ENCODE measurements at regions not wholly inside any gene's neighbourhood (a gene's known extent, or its start where the extent isn't known, plus 50 kb on each side); places are given as distances from the start of the nearest gene placed in this dataset.

- TF ChIP-seq CTCF (IDR thresholded peaks at IDR 0.05; ENCODE audit: poor library complexity, severe bottlenecking) (no peak), POLR2AphosphoS5 (IDR thresholded peaks at IDR 0.05) (no peak), SMC3 (conservative IDR thresholded peaks at IDR 0.05; ENCODE audit: poor library complexity) (no peak), REST (IDR thresholded peaks at IDR 0.05; ENCODE audit: borderline replicate concordance) (no peak), RAD21 (conservative IDR thresholded peaks at IDR 0.05) (no peak), EZH2 (IDR thresholded peaks at IDR 0.05; ENCODE audit: borderline replicate concordance, insufficient read depth, low read length, poor library complexity, severe bottlenecking) (no peak)
These were observed 96.0 kb upstream of the NHS start for GRCh38 chrX:17278961-17279360.

All from neural cell (in vitro differentiated cells).